SKM-1 treated with dmso at 0.1 percent for 144 hours (cell line): ENCODE measurements at regions not wholly inside any gene's neighbourhood (a gene's known extent, or its start where the extent isn't known, plus 50 kb on each side); places are given as distances from the start of the nearest gene placed in this dataset.
"Not testable (repeated sequence)": the region's sequence is repeated elsewhere in the genome, so short reads cannot be mapped to it uniquely, and the experiment has no call there.

Source experiments
- DNase-seq: peaks from one replicate; lab custom pipeline; 2025; ENCODE audit not compliant: unreplicated experiment; lab: John Stamatoyannopoulos, UW

GRCh38 chr17:31631766-31632165, 227.3 kb downstream of the COPRS start:
- DNase-seq = no peak

- DNase-seq = not testable (repeated sequence)
These were observed 228.2 kb downstream of the COPRS start for GRCh38 chr17:31630866-31631265.

DNA sequence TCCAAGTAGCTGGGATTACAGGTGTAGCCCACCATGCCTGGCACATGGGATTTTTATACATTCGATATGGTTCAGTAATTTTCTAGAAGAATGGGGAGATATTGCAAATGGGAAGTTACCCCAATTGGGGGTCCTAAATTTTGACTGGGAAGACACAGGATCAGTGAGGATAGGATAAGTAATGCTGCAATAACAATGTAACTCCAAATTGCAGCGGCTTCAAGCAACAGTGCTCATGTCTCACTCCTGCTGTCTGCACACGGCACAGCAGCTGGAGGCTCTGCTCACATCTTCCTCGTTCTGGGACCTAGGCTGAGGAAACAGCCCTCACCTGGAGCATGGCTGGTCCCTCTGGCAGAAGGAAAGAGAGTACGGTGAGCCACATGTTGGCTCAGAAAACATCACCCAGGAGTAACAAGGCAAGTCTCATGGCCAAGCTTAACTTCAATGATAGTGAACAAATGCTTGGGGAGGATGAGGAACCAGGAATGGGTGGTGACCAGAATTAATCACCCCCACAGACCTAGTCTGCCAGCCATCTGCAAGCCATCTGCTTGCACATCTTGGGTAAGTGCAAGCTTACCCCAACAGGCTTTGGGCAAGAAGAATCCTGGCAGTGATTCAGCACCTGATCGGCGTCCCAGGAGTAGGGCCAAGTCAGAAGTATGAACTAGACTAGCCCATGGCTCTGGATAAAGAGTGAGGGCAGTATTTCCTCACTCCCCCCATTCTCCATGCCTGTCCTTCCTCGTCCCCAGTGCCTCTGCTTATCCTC, 229.2 kb downstream of the COPRS start:
- DNase-seq = no peak

GRCh38 chr17:31627960-31628359, 231.1 kb downstream of the COPRS start:
- DNase-seq = no peak

GRCh38 chr17:31623990-31624389, 232.5 kb downstream of the RAB11FIP4 start:
- no peak for DNase-seq

DNA sequence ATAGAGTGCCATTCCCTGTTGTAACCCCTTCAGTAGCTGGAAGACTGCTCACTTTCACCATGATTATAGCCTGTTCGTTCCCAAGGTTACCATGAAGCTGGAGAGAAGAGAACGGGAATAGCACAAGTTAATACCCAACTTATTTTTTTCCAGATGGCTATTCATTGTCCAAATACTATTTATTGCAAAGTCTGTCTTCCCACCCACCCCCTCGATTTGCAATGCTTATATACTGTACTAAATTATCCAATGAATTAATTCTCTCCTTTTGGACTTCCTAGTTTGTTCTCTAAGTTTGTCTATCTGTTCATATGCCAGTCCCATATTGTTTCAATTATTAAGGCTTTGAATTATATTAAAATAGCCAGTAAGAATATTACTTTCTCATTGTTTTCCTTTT, 231.0 kb downstream of the RAB11FIP4 start:
- no peak for DNase-seq

DNA sequence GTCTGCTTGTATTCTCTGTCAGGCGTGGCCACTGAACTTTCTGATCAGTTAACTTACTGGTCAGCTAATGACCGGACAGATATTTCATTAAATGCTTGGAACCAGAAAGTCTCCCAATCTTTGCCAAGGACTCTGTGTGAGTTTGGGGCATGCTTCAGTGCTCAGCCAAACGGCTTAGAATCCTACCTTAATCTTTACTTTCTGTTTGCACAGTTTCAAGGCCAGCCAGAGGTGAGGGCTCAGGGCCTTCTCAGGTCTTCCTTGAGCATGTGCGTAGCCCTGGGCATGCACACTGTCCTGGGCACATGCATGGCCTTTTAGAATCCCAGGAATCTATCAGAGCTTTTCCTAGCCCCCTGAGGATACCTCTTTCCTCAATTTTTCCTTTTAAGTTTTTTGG, 230.1 kb downstream of the RAB11FIP4 start:
- DNase-seq = no peak

DNA sequence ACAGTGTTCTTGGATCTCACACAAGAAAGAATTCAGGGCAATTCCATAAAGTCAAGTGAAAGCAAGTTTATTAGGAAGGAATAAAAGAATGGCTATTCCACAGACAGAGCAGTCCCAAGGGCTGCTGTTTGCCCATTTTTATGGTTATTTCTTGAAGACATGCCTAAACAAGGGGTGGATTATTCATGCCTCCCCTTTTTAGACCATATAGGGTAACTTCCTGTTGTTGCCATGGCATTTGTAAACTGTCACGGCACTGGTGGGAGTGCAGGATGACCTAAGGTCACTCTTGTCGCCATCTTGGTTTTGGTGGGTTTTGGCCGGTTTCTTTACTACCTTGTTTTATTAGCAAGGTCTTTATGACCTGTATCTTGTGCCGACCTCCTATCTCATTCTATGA, 219.6 kb downstream of the RAB11FIP4 start:
- DNase-seq = not testable (repeated sequence)

DNA sequence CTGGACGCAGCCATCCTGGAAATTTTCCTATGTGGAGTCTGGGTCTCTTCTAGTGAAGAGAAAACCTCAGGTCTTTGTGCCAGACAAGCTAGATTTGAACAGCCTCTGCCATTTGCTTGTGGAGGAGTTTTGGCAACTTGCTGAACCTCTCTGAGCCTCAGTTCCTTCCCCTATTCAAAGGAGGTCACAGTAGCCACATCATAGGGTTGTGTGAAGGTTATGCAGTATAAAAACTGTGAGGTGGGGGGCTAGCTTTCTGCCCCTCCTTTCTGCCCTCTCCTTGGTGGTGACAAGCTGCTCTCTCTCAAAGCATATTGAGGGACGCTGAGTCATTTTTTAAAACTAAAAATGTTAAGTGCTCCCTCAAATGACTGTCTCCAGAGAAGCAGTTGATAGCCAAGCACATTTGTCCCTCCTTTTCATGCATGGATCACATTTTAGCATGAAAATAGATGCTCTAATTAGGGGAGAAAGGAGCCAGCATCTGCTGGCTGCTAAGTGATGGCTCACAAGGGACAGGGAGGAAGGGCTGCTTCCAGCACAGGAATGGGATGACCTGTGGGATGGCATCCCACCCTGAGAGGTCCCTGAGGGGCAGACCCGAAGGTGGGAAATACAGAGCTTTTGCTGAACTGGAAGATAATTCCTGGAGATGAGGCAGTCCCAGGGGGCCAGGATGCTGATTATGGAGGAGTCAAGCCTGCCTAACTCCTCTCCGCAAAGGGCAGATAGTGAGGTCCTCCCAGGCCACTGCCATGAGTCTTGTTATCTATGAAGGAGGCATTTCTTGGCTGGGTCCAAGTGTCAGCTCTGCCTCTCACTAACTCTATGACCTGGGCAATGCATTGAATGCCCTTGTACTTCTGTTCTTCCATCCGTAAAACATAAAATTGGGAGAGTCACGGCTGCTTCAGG, 218.8 kb downstream of the RAB11FIP4 start:
- no peak for DNase-seq

DNA sequence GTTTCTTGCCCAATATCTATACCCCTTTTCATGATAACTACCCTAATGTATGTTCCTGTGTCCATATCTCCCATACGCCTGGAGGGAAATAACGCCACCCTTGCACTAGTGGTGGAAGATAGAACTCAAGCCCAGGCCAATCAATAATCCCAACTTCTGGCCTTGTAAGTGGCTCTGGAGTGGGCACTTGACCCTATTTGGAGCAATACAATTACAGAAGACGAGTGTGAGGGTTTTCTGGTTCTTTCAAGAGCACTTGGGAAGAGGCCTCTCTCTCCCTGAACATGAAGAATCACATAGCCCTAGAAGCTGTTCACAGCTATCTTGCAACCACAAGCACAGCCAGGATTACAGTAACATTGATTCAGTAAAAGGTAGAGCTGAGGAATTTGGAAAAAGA, 217.9 kb downstream of the RAB11FIP4 start:
- no peak for DNase-seq

- no peak for DNase-seq
These were observed 217.3 kb downstream of the RAB11FIP4 start for GRCh38 chr17:31608659-31609254.

GRCh38 chr17:31605761-31606160, 214.3 kb downstream of the RAB11FIP4 start:
- DNase-seq = no peak

DNA sequence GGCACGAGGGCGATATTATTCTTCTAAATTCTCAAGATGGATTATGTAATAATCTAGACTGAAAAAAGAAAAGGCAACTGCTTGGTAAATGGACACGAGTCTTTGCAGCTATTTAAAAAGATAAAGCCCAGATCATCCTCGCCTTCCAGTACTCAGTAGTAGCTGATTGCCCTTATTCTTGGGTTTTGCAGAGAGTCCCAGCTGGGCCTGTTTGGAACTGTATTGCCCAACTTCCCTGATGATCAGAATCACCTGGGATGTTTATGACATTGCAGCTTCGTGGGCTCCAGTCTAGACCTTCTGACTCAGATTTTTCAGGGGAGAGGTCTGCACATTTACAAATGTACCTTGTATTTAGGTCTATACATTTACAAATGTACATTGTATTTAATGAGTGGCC, 213.5 kb downstream of the RAB11FIP4 start:
- no peak for DNase-seq

- DNase-seq = not testable (repeated sequence)
These were observed 208.7 kb downstream of the RAB11FIP4 start for GRCh38 chr17:31600144-31600543.

- no peak for DNase-seq
These were observed 207.6 kb downstream of the RAB11FIP4 start for GRCh38 chr17:31598921-31599571.

- DNase-seq = no peak
These were observed 206.9 kb downstream of the RAB11FIP4 start for GRCh38 chr17:31598399-31598782.

GRCh38 chr17:31597646-31598398, 206.3 kb downstream of the RAB11FIP4 start:
- no peak for DNase-seq

GRCh38 chr17:31596382-31597323, 205.2 kb downstream of the RAB11FIP4 start:
- DNase-seq = peak; percentile 89

DNA sequence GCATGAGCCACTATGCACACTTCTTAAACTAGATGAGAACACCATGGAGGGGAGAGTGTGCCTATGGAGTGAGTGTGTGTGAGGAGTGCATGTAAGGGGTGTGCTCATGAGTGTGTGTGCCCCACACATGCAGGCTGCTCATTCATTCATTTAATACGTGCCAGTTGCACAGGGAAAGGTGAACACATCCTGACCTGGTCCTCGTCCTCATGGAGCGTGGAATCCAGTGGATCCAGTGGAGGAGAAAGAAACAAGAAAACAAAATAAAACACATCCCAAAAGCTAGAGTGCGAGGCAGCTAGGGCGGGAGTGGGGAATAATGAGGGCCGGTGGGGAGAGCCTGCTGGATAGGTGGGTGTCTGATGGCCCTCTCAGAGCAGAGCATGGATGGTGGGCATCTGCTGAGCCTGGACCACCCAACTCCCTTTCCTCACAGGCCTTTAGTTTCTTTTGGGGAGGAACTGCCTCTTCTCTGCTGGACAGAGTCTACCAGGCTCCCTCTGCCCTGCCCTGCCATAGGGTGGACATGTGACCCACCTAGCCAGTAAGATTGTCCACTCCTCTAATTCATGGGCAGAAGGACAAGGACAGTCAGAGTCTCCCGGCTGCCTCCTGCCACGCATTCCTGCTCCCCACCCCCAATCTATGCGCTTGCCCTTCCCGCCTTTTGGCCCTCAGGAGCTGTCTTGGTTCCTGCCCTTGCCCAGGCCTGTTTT, 204.3 kb downstream of the RAB11FIP4 start:
- no peak for DNase-seq
